GM10248 (cell line): ENCODE measurements at regions not wholly inside any gene's neighbourhood (a gene's known extent, or its start where the extent isn't known, plus 50 kb on each side); places are given as distances from the start of the nearest gene placed in this dataset.

Experiments
- CTCF ChIA-PET: fragments of 300-600 bp; sonication (Branson Sonifier 250); formaldehyde crosslinking; extraction: SDS; loops from one replicate; lab custom pipeline; 2021; ENCODE audit warnings: antibody characterized with exemption; lab: Yijun Ruan, JAX
- POLR2A ChIA-PET: fragments of 350-650 bp; sonication (Branson Sonifier 250); formaldehyde crosslinking; extraction: SDS; loops from one replicate; lab custom pipeline; 2020; ENCODE audit warnings: antibody characterized with exemption; lab: Yijun Ruan, JAX
- DNase-seq: peaks from one replicate; pipeline ENCODE4 v3.0.0; 2012; ENCODE audit errors: extremely low spot score
- CTCF ChIP-seq: IDR thresholded peaks from 2 replicates; pipeline ENCODE4 v1.5.1; 2012; ENCODE audit warnings: mild to moderate bottlenecking, low read depth; ENCODE audit errors: extremely low read depth, missing control alignments, control extremely low read depth

- no peak for DNase-seq
- no peak for TF ChIP-seq CTCF
- ChIA-PET POLR2A (no interaction called here), CTCF (interaction anchor here (0.8 to 3.2 kb wide), 4 partner anchors 9 to 18 kb away, joined by 3 to 14 read pairs (median 4); no protein-coding TSS in a partner anchor)
Measured at GRCh38 chr16:48098472-48098871, 57.3 kb downstream of the ABCC12 start.

- ChIA-PET CTCF (interaction anchor here (1.4 kb wide), 1 partner anchor 22 kb away, joined by 3 read pairs; no protein-coding TSS in a partner anchor), POLR2A (no interaction called here)
- DNase-seq = no peak
- no peak for TF ChIP-seq CTCF
Measured at GRCh38 chr16:48091117-48091516, 64.7 kb downstream of the ABCC12 start.

- ChIA-PET CTCF (interaction anchor here (0.7 to 2.0 kb wide), 12 partner anchors 9 to 947 kb away, joined by 3 to 7 read pairs (median 4); partner anchors contain the start of gene NETO2), POLR2A (no interaction called here)
- no peak for TF ChIP-seq CTCF
- DNase-seq = no peak
Measured at GRCh38 chr16:48089053-48089792, 66.6 kb downstream of the ABCC12 start.

GRCh38 chr16:48087639-48088038, 68.2 kb downstream of the ABCC12 start:
- no peak for DNase-seq
- TF ChIP-seq CTCF = no peak
- POLR2A ChIA-PET = no interaction called here
- CTCF ChIA-PET = interaction anchor here (0.8 to 2.0 kb wide), 4 partner anchors 8 to 21 kb away, joined by 3 to 6 read pairs (median 4); no protein-coding TSS in a partner anchor

- TF ChIP-seq CTCF = no peak
- POLR2A ChIA-PET = no interaction called here
- CTCF ChIA-PET = interaction anchor here (1.2 to 1.4 kb wide), 2 partner anchors 9 to 31 kb away, joined by 4 read pairs; no protein-coding TSS in a partner anchor
- DNase-seq = no peak
Measured at GRCh38 chr16:48086422-48086821, 69.4 kb downstream of the ABCC12 start.

- CTCF ChIA-PET = interaction anchor here (1.4 kb wide), 1 partner anchor 30 kb away, joined by 4 read pairs; no protein-coding TSS in a partner anchor
- DNase-seq = no peak
- TF ChIP-seq CTCF = no peak
- POLR2A ChIA-PET = no interaction called here
Measured at GRCh38 chr16:48085729-48086128, 70.1 kb downstream of the ABCC12 start.
